ENCODE measurements at regions not wholly inside any gene's neighbourhood (a gene's known extent, or its start where the extent isn't known, plus 50 kb on each side); places are given as distances from the start of the nearest gene placed in this dataset.
"Not testable (repeated sequence)": the region's sequence is repeated elsewhere in the genome, so short reads cannot be mapped to it uniquely, and the experiment has no call there.

- DNase-seq (ENCODE audit: low read depth, low spot score) = no peak
Measured at GRCh38 chr6:134434019-134434942, 116.4 kb upstream of the SGK1 start.

- no peak for DNase-seq (ENCODE audit: low read depth, low spot score)
Measured at GRCh38 chr6:134432036-134432435, 114.1 kb upstream of the SGK1 start.

- DNase-seq (ENCODE audit: low read depth, low spot score) = no peak
Measured at GRCh38 chr6:134431421-134431859, 113.5 kb upstream of the SGK1 start.

- no peak for DNase-seq (ENCODE audit: low read depth, low spot score)
Measured at GRCh38 chr6:134429861-134430380, 112.0 kb upstream of the SGK1 start.

- DNase-seq (ENCODE audit: low read depth, low spot score) = no peak
Measured at GRCh38 chr6:134427721-134428120, 109.8 kb upstream of the SGK1 start.

GRCh38 chr6:134426623-134427022 is 108.7 kb upstream of the SGK1 start:
- no peak for DNase-seq (ENCODE audit: low read depth, low spot score)

GRCh38 chr6:134425917-134426316 is 108.0 kb upstream of the SGK1 start:
- not testable (repeated sequence) for DNase-seq (ENCODE audit: low read depth, low spot score)

- DNase-seq (ENCODE audit: low read depth, low spot score) = no peak
Measured at GRCh38 chr6:134425513-134425912, 107.6 kb upstream of the SGK1 start.

GRCh38 chr6:134424798-134425170 is 106.9 kb upstream of the SGK1 start:
- DNase-seq (ENCODE audit: low read depth, low spot score) = no peak

GRCh38 chr6:134424165-134424797 is 106.4 kb upstream of the SGK1 start:
- no peak for DNase-seq (ENCODE audit: low read depth, low spot score)

GRCh38 chr6:134422426-134423231 is 104.7 kb upstream of the SGK1 start:
- DNase-seq (ENCODE audit: low read depth, low spot score) = no peak

GRCh38 chr6:134421501-134421900 is 103.6 kb upstream of the SGK1 start:
- DNase-seq (ENCODE audit: low read depth, low spot score) = no peak

GRCh38 chr6:134420614-134421181 is 102.8 kb upstream of the SGK1 start:
- DNase-seq (ENCODE audit: low read depth, low spot score) = no peak

GRCh38 chr6:134419716-134420115 is 101.8 kb upstream of the SGK1 start:
- no peak for DNase-seq (ENCODE audit: low read depth, low spot score)

GRCh38 chr6:134416418-134417154 is 98.7 kb upstream of the SGK1 start:
- DNase-seq (ENCODE audit: low read depth, low spot score) = no peak

- no peak for DNase-seq (ENCODE audit: low read depth, low spot score)
Measured at GRCh38 chr6:134415656-134416055, 97.7 kb upstream of the SGK1 start.

- DNase-seq (ENCODE audit: low read depth, low spot score) = no peak
Measured at GRCh38 chr6:134415194-134415593, 97.3 kb upstream of the SGK1 start.

GRCh38 chr6:134414793-134415192 is 96.9 kb upstream of the SGK1 start:
- no peak for DNase-seq (ENCODE audit: low read depth, low spot score)

- DNase-seq (ENCODE audit: low read depth, low spot score) = no peak
Measured at GRCh38 chr6:134413241-134413643, 95.3 kb upstream of the SGK1 start.

- no peak for DNase-seq (ENCODE audit: low read depth, low spot score)
Measured at GRCh38 chr6:134410541-134410940, 92.6 kb upstream of the SGK1 start.

GRCh38 chr6:134407791-134408190 is 89.9 kb upstream of the SGK1 start:
- no peak for DNase-seq (ENCODE audit: low read depth, low spot score)
